Fibroblast of upper back skin (primary cell): ENCODE measurements at regions not wholly inside any gene's neighbourhood (a gene's known extent, or its start where the extent isn't known, plus 50 kb on each side); places are given as distances from the start of the nearest gene placed in this dataset.
"Not testable (repeated sequence)": the region's sequence is repeated elsewhere in the genome, so short reads cannot be mapped to it uniquely, and the experiment has no call there.

Source experiments
- DNase-seq: peaks from one replicate; pipeline ENCODE4 v3.0.0-alpha.2; 2013

- no peak for DNase-seq
Observed at GRCh38 chr5:105877592-105877991, 1793.1 kb downstream of the EFNA5 start.

- DNase-seq, result no peak
Observed at GRCh38 chr5:105874316-105874715, 1796.4 kb downstream of the EFNA5 start.

GRCh38 chr5:105872569-105873270, 1798.0 kb downstream of the EFNA5 start:
- DNase-seq, result no peak

- no peak for DNase-seq
Observed at GRCh38 chr5:105868038-105868780, 1802.5 kb downstream of the EFNA5 start.

GRCh38 chr5:105865834-105866233, 1804.9 kb downstream of the EFNA5 start:
- DNase-seq, result no peak

- DNase-seq, result not testable (repeated sequence)
Observed at GRCh38 chr5:105859350-105859749, 1811.4 kb downstream of the EFNA5 start.

- peak; percentile 74 for DNase-seq
Observed at GRCh38 chr5:105849701-105850100, 1821.0 kb downstream of the EFNA5 start.

- no peak for DNase-seq
Observed at GRCh38 chr5:105840800-105841199, 1829.9 kb downstream of the EFNA5 start.

GRCh38 chr5:105836887-105837286, 1833.8 kb downstream of the EFNA5 start:
- DNase-seq, result peak; percentile 64

- peak; percentile 93 for DNase-seq
Observed at GRCh38 chr5:105836268-105836667, 1834.5 kb downstream of the EFNA5 start.

GRCh38 chr5:105828821-105829220, 1841.9 kb downstream of the EFNA5 start:
- no peak for DNase-seq

- DNase-seq, result no peak
Observed at GRCh38 chr5:105821800-105822199, 1848.9 kb downstream of the EFNA5 start.

GRCh38 chr5:105817914-105818313, 1852.8 kb downstream of the EFNA5 start:
- no peak for DNase-seq

- no peak for DNase-seq
Observed at GRCh38 chr5:105817416-105817815, 1853.3 kb downstream of the EFNA5 start.

- DNase-seq, result no peak
Observed at GRCh38 chr5:105816961-105817360, 1853.8 kb downstream of the EFNA5 start.

- peak; percentile 30 for DNase-seq
Observed at GRCh38 chr5:105812304-105812703, 1858.4 kb downstream of the EFNA5 start.

- no peak for DNase-seq
Observed at GRCh38 chr5:105807951-105808350, 1862.8 kb downstream of the EFNA5 start.

GRCh38 chr5:105807290-105807689, 1863.4 kb downstream of the EFNA5 start:
- peak; percentile 78 for DNase-seq

GRCh38 chr5:105806596-105806995, 1864.1 kb downstream of the EFNA5 start:
- DNase-seq, result peak; percentile 11

- peak; percentile 58 for DNase-seq
Observed at GRCh38 chr5:105803431-105803830, 1867.3 kb downstream of the EFNA5 start.

- no peak for DNase-seq
Observed at GRCh38 chr5:105794578-105794977, 1876.2 kb downstream of the EFNA5 start.

GRCh38 chr5:105789246-105789645, 1881.5 kb downstream of the EFNA5 start:
- peak; percentile 14 for DNase-seq

- peak; percentile 46 for DNase-seq
Observed at GRCh38 chr5:105783811-105784210, 1886.9 kb downstream of the EFNA5 start.

- peak; percentile 41 for DNase-seq
Observed at GRCh38 chr5:105782501-105782900, 1888.2 kb downstream of the EFNA5 start.
